ENCODE measurements at regions not wholly inside any gene's neighbourhood (a gene's known extent, or its start where the extent isn't known, plus 50 kb on each side); places are given as distances from the start of the nearest gene placed in this dataset.

DNA sequence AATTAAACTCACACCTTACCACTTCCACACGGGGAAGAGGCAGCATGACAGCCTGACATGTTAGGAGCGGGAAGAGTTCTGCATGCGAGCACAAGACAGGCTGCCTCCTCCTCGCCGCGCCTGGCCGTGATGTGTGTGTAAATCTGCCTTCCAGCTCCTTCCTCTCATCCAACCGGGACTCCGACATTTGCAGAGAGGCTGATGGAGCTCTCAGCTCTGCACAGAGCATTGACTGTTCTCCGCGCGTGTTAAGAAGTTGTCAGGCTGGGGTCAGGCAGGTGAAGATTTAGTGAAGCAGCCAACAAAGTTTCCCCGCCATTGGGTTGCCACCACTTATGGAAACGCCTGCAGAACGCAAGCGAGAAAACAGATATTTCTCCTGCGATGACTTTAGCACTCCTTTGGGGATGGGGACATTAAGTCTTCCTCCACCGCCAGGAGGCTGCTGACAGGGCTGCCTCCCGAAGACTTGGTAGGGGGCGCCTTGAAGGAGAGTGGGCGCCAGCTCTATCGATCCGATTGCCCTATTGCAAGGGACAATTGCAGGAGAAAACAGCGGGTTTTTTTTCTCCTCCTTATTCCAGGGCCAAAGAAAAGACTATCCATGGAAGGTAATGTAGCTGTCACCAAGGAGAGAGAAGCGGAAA lies 213.9 kb upstream of the TSHZ3 start:
- Mint-ChIP-seq H3K27me3 (ENCODE audit: low read depth) (no peaks in the 10 kb centered on the region), H3K27ac (no peak overlapping the region), H3K4me3 (no peak overlapping the region), H3K9me3 (peaks cover 27% of the 10 kb centered on the region), H3K36me3 (ENCODE audit: low read depth) (no peaks in the 10 kb centered on the region), H3K4me1 (ENCODE audit: low read depth) (no peaks in the 10 kb centered on the region)

DNA sequence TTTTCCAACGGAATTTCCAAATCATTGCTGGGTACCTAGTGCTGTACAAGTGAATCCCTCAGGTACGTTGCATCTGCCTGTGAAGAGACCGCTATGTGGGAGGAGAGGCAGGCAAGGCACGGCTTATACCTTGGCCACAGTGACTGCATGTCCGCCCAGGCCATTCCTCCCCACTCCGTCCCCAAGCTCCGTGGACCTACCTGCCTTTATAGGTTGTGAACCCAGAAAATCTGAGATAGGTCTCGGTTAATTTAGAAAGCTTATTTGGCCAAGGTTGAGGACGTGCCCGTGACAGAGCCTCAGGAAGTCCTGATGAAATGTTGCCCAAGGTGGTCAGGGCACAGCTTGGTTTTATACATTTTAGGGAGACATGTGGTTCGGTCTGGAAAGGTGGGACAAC lies 218.5 kb upstream of the TSHZ3 start:
- Mint-ChIP-seq H3K27ac (no peak overlapping the region), H3K9me3 (peaks cover 3% of the 10 kb centered on the region), H3K36me3 (ENCODE audit: low read depth) (no peaks in the 10 kb centered on the region), H3K27me3 (ENCODE audit: low read depth) (no peaks in the 10 kb centered on the region), H3K4me1 (ENCODE audit: low read depth) (no peaks in the 10 kb centered on the region), H3K4me3 (no peak overlapping the region)

DNA sequence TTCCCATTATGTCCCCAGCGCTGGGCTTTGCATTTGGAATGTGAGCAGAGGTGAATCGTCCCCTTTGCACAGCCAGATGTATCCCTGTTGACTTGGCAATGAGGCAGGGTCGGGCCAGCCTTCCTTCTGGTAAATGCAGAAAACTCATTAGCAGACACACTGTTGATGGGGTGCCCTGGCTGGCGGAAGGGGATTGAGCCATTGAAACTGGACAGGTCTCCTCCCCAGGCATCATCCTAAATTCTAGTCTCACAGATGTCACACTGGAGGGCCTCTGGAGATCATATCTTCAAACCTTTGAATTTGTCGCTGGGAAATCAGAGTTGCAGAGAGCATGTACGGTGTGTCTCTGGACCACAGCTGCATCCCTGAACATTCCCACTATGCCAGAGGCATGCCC lies 219.5 kb upstream of the TSHZ3 start:
- Mint-ChIP-seq H3K27ac (no peak overlapping the region), H3K27me3 (ENCODE audit: low read depth) (no peaks in the 10 kb centered on the region), H3K9me3 (peaks cover 3% of the 10 kb centered on the region), H3K4me3 (no peak overlapping the region), H3K4me1 (ENCODE audit: low read depth) (no peaks in the 10 kb centered on the region), H3K36me3 (ENCODE audit: low read depth) (no peaks in the 10 kb centered on the region)

DNA sequence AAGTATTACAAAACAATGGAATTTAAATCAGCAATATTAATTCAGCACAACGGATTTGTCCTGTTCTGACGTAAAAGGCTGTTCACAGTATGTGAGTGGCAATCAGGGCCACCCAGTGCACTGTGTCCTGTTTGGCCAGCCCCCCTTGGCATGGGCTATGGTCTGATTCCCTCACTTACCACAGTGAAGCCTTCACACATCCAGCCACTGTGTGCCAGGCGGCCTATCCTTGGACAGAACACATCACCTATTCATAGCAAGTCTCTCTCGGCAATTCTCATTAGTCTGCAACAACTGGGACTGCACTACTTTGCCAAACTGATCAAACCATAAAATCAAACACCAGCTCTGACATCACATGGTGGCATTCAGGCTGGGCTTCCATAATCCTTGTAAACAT lies 221.5 kb upstream of the TSHZ3 start:
- peaks cover 3% of the 10 kb centered on the region for H3K9me3 Mint-ChIP-seq

DNA sequence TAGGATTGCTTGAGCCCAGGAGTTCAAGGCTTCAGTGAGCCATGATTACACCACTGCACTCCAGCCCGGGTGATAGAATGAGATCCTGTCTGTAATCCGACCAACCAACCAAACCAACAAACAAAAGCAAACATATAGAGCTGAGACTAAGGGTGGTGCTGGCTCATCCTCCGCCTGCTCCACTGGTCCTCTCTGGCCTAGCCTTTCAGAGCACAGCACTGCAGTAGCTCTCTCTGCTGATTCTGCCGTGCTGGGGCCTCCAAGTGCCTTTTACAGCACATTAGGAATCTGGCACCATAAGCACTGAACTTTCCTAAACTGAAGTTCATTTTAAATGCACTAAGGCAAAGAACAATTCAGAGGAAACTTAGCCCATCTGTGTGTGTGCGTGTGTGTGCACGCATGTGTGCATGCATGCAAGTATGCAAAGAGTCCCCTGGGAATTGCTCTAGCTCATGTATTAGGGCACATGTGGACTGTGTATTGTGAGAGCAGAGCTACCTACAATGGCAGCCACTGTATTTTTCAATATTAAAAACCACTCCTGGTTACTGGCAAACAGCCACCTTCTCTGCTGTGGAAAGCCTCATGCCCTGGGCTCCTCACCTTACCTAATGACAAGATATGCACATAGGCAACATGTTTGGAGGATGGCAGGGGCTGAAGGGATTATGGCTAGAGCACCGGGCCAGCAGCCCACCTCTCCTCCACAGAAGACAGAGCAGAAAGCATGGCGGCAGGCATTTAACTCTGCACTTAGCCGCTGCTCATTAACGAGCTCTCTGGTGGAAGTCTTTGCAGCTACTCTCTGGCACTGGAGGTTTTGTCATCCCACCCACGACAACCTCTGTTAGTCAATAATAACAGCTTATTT lies 223.1 kb upstream of the TSHZ3 start:
- no peaks in the 10 kb centered on the region for H3K9me3 Mint-ChIP-seq
- no peaks in the 10 kb centered on the region for H3K36me3 Mint-ChIP-seq (ENCODE audit: low read depth)
- no peak overlapping the region for H3K4me3 Mint-ChIP-seq
- H3K4me1 Mint-ChIP-seq (ENCODE audit: low read depth): no peaks in the 10 kb centered on the region
- H3K27me3 Mint-ChIP-seq (ENCODE audit: low read depth): no peaks in the 10 kb centered on the region
- H3K27ac Mint-ChIP-seq: no peak overlapping the region

More for the DNA sequence above, 221.5 kb upstream of the TSHZ3 start:
- Mint-ChIP-seq H3K27me3 (ENCODE audit: low read depth) (no peaks in the 10 kb centered on the region), H3K4me3 (no peak overlapping the region), H3K4me1 (ENCODE audit: low read depth) (no peaks in the 10 kb centered on the region), H3K36me3 (ENCODE audit: low read depth) (no peaks in the 10 kb centered on the region), H3K27ac (no peak overlapping the region)

DNA sequence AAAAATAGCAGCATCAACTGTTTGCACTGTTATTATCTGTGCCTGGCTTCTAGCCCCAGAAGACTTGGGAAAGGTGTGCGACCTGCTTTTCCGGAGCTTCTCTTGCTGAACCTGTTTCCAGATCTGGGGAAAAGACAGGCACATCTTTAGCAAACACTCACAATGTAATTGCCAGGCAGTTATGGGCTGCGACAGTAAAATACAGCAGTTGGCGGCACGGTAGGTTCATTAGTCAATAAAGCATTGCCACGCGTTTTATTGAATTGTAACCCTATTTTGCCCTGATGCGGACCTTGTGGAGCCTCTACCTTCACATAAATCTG lies 223.7 kb upstream of the TSHZ3 start:
- H3K4me3 Mint-ChIP-seq: no peak overlapping the region
- H3K27me3 Mint-ChIP-seq (ENCODE audit: low read depth): no peaks in the 10 kb centered on the region
- H3K4me1 Mint-ChIP-seq (ENCODE audit: low read depth): no peaks in the 10 kb centered on the region
- no peaks in the 10 kb centered on the region for H3K36me3 Mint-ChIP-seq (ENCODE audit: low read depth)
- no peaks in the 10 kb centered on the region for H3K9me3 Mint-ChIP-seq
- no peak overlapping the region for H3K27ac Mint-ChIP-seq

DNA sequence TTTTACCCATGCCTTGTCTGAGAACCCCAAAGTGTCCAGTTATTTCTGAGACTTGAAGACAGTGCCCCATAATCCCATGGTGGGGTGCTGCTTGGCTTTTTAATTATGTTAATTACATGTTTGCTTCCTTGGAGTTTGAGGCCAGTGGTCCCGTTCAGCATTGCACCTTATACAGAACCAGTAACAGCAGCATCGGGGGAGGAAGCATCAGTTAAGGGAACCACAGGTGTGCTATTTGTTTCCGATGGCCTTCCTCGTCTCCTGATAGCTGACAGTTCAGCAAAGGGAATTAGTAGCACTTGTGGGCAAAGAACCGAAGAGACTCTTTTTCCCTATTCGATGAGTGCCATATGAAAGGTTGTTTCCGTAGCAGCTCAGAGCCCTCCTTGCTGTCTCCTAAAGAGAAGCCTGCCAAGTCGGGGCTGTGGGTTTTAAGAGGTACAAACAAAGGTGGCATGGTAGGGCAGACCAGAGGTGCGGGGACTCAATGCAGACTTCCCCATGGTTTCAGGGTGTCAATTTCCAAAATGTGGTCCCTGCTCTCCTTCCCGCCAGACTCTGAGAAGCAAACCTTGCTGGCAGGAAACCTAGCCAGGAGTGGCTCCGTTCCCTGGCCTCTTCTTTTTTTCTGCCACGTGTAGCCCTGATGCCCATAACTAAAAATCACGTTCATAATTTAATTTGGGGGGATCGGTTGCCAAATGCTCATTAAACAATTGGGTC lies 225.2 kb upstream of the TSHZ3 start:
- H3K27me3 Mint-ChIP-seq (ENCODE audit: low read depth): no peaks in the 10 kb centered on the region
- no peak overlapping the region for H3K27ac Mint-ChIP-seq
- no peaks in the 10 kb centered on the region for H3K9me3 Mint-ChIP-seq
- no peak overlapping the region for H3K4me3 Mint-ChIP-seq
- H3K36me3 Mint-ChIP-seq (ENCODE audit: low read depth): no peaks in the 10 kb centered on the region
- H3K4me1 Mint-ChIP-seq (ENCODE audit: low read depth): no peaks in the 10 kb centered on the region

DNA sequence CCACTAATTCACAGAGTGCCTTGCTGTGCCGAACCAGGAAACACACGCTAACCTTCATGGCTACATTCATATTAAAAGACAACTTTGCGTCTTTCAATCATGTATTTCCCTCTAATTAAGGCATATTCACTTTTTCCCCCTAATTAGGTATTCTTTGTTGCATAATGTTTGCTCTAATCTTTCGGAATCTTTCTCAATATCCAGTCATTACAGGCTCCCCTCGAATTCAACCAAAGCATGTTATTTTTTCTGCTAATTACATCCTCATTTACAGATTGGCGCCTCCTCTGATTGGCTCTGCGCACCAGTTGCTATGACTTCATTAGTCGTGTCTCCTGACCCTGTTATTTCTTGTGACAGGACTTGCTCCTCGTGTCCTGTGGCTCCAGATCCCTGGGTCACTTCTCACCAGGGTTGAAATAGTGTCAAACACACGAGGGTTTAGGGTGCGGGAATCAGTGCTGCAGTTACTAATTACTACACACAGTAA lies 226.7 kb upstream of the TSHZ3 start:
- no peaks in the 10 kb centered on the region for H3K9me3 Mint-ChIP-seq
- H3K27ac Mint-ChIP-seq: no peak overlapping the region
- no peaks in the 10 kb centered on the region for H3K36me3 Mint-ChIP-seq (ENCODE audit: low read depth)
- H3K4me1 Mint-ChIP-seq (ENCODE audit: low read depth): no peaks in the 10 kb centered on the region
- no peaks in the 10 kb centered on the region for H3K27me3 Mint-ChIP-seq (ENCODE audit: low read depth)
- no peak overlapping the region for H3K4me3 Mint-ChIP-seq

DNA sequence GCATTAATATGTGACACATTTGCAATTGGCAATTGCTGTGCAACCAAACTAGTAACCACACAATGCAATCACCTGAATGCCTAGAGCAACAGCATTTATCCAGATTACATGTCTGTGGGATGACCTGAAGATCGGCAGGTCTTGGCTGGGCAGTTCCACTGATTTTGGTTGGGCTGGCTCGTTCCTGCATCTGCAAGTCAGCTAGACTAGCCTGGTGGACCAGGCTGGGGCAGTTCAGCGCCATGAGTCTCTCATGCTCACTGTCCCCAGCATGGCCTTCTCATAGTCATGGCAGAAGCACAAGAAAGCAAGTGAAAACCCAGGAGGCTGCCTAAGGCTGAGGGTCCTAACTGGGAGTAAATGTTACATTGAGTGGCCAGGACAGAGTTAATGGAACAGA lies 229.1 kb upstream of the TSHZ3 start:
- Mint-ChIP-seq H3K4me3 (no peak overlapping the region), H3K27me3 (ENCODE audit: low read depth) (no peaks in the 10 kb centered on the region), H3K27ac (no peak overlapping the region), H3K36me3 (ENCODE audit: low read depth) (no peaks in the 10 kb centered on the region), H3K4me1 (ENCODE audit: low read depth) (no peaks in the 10 kb centered on the region), H3K9me3 (no peaks in the 10 kb centered on the region)

DNA sequence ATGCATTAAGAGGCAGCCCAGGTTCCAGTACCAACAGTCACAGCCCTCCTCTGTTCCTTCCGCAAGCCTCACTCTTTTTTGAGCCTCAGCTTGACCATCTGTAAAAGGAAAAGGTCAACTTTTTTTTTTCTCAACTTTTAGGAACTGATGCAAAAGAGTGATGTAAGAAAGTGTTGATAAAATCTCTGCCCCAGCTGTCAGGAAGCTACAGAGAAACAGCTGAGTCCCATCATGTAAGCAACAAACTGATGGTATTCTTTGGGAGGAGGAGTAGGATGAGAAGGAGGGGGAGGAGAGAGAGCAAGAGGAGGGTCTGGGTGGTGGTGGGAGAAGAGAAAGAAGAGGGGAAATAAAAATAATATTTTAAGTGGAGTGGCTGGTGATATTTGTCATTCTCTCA lies 233.9 kb upstream of the TSHZ3 start:
- Mint-ChIP-seq H3K9me3 (no peaks in the 10 kb centered on the region), H3K4me1 (ENCODE audit: low read depth) (no peaks in the 10 kb centered on the region), H3K27ac (no peak overlapping the region), H3K36me3 (ENCODE audit: low read depth) (no peaks in the 10 kb centered on the region), H3K27me3 (ENCODE audit: low read depth) (no peaks in the 10 kb centered on the region), H3K4me3 (no peak overlapping the region)

DNA sequence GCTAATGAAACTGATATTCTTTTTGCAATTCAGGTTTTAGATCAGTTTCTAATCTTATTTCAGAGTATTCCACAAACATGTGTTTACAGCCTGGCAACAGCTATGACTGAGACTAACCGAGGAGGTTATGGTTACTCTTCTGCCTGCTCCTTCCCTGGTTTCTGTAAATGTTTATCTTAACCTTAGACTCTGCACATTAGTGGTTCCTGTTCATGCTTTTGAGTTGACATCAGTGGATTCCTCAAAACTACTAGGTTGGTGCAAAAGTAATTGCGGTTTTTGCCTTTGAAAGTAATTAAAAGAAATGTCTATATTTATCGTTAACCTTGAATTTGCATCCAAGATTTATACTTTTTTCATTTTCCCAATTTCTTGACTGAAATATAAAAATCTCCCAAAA lies 237.0 kb upstream of the TSHZ3 start:
- Mint-ChIP-seq H3K4me3 (no peak overlapping the region), H3K36me3 (ENCODE audit: low read depth) (no peaks in the 10 kb centered on the region), H3K9me3 (peaks cover 3% of the 10 kb centered on the region), H3K4me1 (ENCODE audit: low read depth) (no peaks in the 10 kb centered on the region), H3K27me3 (ENCODE audit: low read depth) (no peaks in the 10 kb centered on the region), H3K27ac (no peak overlapping the region)

DNA sequence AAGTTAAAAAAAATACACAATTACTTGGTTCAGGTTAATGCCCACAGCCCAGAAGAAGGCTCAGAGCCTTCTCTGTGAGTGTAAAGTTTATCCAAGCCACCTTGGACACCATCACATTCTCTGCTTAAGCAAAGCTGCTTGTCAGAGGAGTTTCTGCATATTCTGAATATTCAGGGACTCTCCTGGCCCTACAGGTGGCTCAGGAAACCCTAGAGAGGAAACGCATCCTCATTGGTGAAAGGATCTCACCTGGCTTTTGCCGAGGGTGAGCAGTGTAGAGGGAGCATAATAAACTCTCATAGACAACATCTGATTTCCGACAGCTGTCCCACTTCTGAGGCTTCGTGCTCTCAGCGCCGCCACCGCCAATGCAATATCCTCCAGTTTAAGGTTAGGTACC lies 239.9 kb upstream of the TSHZ3 start:
- no peaks in the 10 kb centered on the region for H3K4me1 Mint-ChIP-seq (ENCODE audit: low read depth)
- no peak overlapping the region for H3K27ac Mint-ChIP-seq
- no peaks in the 10 kb centered on the region for H3K36me3 Mint-ChIP-seq (ENCODE audit: low read depth)
- no peak overlapping the region for H3K4me3 Mint-ChIP-seq
- peaks cover 3% of the 10 kb centered on the region for H3K9me3 Mint-ChIP-seq
- H3K27me3 Mint-ChIP-seq (ENCODE audit: low read depth): no peaks in the 10 kb centered on the region

DNA sequence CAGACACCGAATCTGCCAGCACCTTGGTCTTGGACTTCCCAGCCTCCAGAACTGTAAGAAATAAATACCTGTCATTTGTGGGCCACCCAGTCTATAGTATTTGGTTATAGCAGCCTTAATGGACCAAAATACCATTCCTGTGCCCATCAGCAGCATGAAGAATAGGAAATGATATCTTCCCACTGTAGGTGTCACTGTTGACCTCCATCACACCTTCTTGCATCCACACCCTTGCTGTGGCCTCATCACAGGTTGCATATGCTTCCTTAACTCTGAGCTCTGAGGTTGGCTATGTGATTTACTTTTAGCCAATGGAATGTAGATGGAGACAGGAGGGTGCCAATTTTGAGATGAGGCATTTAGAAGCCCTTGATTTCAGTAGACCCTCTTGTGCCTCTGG lies 242.0 kb upstream of the TSHZ3 start:
- H3K4me1 Mint-ChIP-seq (ENCODE audit: low read depth): no peaks in the 10 kb centered on the region
- H3K9me3 Mint-ChIP-seq: peaks cover 3% of the 10 kb centered on the region
- H3K4me3 Mint-ChIP-seq: no peak overlapping the region
- H3K27ac Mint-ChIP-seq: no peak overlapping the region
- no peaks in the 10 kb centered on the region for H3K27me3 Mint-ChIP-seq (ENCODE audit: low read depth)
- H3K36me3 Mint-ChIP-seq (ENCODE audit: low read depth): no peaks in the 10 kb centered on the region

DNA sequence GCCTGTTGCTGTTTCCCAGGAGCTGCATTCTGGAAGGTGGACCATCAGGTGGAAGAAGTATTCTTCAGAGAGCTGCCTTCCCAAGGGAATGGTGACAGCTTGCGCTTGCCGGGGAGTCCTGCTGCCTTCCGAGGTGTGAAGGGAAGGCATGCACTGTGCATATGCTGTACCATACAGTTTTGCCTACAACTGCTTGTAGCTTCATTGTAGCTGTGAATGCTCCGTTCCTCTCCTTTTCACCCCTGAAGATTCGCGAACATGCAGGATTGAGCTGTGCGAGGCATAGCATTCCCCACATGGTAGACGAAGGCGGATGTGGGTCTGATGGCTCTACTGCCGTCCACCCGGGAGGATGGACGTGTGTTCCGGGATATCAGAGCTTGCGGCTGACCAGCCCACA lies 243.2 kb upstream of the TSHZ3 start:
- Mint-ChIP-seq H3K36me3 (ENCODE audit: low read depth) (no peaks in the 10 kb centered on the region), H3K27ac (no peak overlapping the region), H3K4me3 (no peak overlapping the region), H3K4me1 (ENCODE audit: low read depth) (no peaks in the 10 kb centered on the region), H3K9me3 (peaks cover 3% of the 10 kb centered on the region), H3K27me3 (ENCODE audit: low read depth) (no peaks in the 10 kb centered on the region)

DNA sequence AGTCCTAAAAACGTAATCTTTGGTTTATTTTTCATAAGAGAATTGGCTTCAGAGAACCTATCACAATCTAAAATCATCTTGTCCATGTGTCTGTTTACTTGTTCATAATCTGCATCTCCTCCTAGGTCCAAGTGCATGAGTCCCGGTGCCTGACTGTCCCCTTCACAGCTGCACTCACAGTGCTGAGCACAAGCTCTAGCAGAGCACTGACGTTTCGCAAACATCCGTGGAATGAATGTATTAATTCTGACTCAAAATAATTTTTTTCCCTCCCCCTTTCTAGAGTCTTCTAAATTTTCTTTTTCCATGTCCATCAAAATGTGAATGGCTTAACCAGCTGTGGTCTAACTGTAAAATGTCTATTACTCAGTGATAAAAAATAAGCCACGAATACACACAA lies 245.5 kb upstream of the TSHZ3 start:
- no peak overlapping the region for H3K27ac Mint-ChIP-seq
- no peaks in the 10 kb centered on the region for H3K27me3 Mint-ChIP-seq (ENCODE audit: low read depth)
- H3K9me3 Mint-ChIP-seq: peaks cover 3% of the 10 kb centered on the region
- H3K36me3 Mint-ChIP-seq (ENCODE audit: low read depth): no peaks in the 10 kb centered on the region
- no peaks in the 10 kb centered on the region for H3K4me1 Mint-ChIP-seq (ENCODE audit: low read depth)
- H3K4me3 Mint-ChIP-seq: no peak overlapping the region
